COR-L47 (cell line): ENCODE measurements at regions not wholly inside any gene's neighbourhood (a gene's known extent, or its start where the extent isn't known, plus 50 kb on each side); places are given as distances from the start of the nearest gene placed in this dataset.
"Not testable (repeated sequence)": the region's sequence is repeated elsewhere in the genome, so short reads cannot be mapped to it uniquely, and the experiment has no call there.

ENCODE experiments used
- DNase-seq: peaks from one replicate; lab custom pipeline; 2025; lab: John Stamatoyannopoulos, UW

- no peak for DNase-seq
Observed at GRCh38 chr6:152811785-152812184, 61.2 kb downstream of the VIP start.

- no peak for DNase-seq
Observed at GRCh38 chr6:152815230-152815872, 64.8 kb downstream of the VIP start.

- DNase-seq: no peak
Observed at GRCh38 chr6:152816055-152816454, 65.5 kb downstream of the VIP start.

GRCh38 chr6:152821525-152821924 lies 70.9 kb downstream of the VIP start:
- no peak for DNase-seq

GRCh38 chr6:152824666-152825065 lies 74.1 kb downstream of the VIP start:
- no peak for DNase-seq

GRCh38 chr6:152828431-152828830 lies 77.8 kb downstream of the VIP start:
- DNase-seq: no peak

GRCh38 chr6:152834366-152834765 lies 83.8 kb downstream of the VIP start:
- DNase-seq: not testable (repeated sequence)

GRCh38 chr6:152836523-152836922 lies 85.9 kb downstream of the VIP start:
- DNase-seq: no peak

GRCh38 chr6:152845421-152845820 lies 94.8 kb downstream of the VIP start:
- DNase-seq: no peak

GRCh38 chr6:152846825-152847224 lies 96.2 kb downstream of the VIP start:
- DNase-seq: no peak

- no peak for DNase-seq
Observed at GRCh38 chr6:152848919-152849318, 98.3 kb downstream of the VIP start.

GRCh38 chr6:152854086-152854795 lies 103.6 kb downstream of the VIP start:
- no peak for DNase-seq

GRCh38 chr6:152858141-152858540 lies 107.5 kb downstream of the VIP start:
- DNase-seq: no peak

GRCh38 chr6:152859225-152859624 lies 108.6 kb downstream of the VIP start:
- DNase-seq: no peak

GRCh38 chr6:152863618-152864326 lies 113.2 kb downstream of the VIP start:
- peak; percentile 42 for DNase-seq

- DNase-seq: no peak
Observed at GRCh38 chr6:152874267-152874666, 108.6 kb downstream of the FBXO5 start.

GRCh38 chr6:152874846-152875568 lies 107.8 kb downstream of the FBXO5 start:
- no peak for DNase-seq

- no peak for DNase-seq
Observed at GRCh38 chr6:152879681-152880080, 103.2 kb downstream of the FBXO5 start.

GRCh38 chr6:152893187-152893586 lies 89.7 kb downstream of the FBXO5 start:
- no peak for DNase-seq

- no peak for DNase-seq
Observed at GRCh38 chr6:152896923-152897322, 85.9 kb downstream of the FBXO5 start.

- no peak for DNase-seq
Observed at GRCh38 chr6:152897807-152898399, 84.9 kb downstream of the FBXO5 start.

- DNase-seq: no peak
Observed at GRCh38 chr6:152904678-152905077, 78.2 kb downstream of the FBXO5 start.
